H1 (cell line): ENCODE measurements at regions not wholly inside any gene's neighbourhood (a gene's known extent, or its start where the extent isn't known, plus 50 kb on each side); places are given as distances from the start of the nearest gene placed in this dataset.

Experiments
- BACH1 ChIP-seq: IDR thresholded peaks from 2 replicates; pipeline ENCODE4 v1.6.1; 2012; ENCODE audit warnings: low read length, improper control_type of control experiment
- CBX5 ChIP-seq: fragments of 300-800, 300-1000 bp; sonication (generic); IDR thresholded peaks from 2 replicates; pipeline ENCODE4 v1.7.1; 2016; ENCODE audit warnings: antibody characterized with exemption, low read length, low read depth
- CHD2 ChIP-seq: IDR thresholded peaks from 2 replicates; pipeline ENCODE4 v1.6.1; 2012; ENCODE audit warnings: low read length, improper control_type of control experiment
- SP2 ChIP-seq: IDR thresholded peaks from 2 replicates; pipeline ENCODE4 v1.6.1; 2012; ENCODE audit warnings: mild to moderate bottlenecking, low read length, inconsistent platforms
- TF ChIP-seq, protein P1 (sequence below): IDR thresholded peaks from 2 replicates; pipeline ENCODE4 v1.6.1; 2011; ENCODE audit warnings: low read length, improper control_type of control experiment

DNA sequence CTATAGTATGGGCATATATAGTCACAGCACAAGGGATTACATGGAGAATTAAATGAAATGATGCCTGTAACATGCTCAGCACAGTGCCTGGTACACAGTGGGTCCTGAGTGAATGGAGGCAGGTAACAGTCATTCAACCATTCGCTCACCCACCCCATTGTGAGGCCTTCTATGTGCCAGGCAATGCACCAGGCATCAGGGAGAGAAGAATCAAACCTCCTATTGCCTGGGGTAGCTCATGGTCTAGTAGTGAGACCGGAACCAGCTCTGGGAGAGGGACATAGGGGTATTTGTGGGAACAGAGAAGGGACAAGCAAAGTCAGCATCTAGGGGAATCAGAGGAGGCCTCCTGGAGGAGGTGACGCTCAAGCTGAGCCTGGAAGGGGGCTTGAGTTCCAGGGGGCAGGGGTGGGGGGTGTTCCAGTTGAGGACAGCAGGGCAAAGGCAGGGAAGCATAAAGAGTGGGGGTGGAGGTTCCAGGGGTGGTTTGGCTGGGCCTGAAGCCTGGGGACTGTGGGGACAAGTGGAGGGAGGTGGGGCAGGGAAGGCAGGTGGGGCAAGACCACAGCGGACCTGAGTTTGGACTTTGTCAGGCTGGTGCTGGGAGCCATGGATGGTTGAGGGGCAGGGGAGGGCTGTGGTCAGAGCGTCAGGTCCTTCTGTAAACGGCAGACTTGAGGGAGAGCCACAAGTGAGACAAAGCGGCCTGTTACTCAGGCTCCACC, 591.6 kb downstream of the PTPRU start (continued):
- TF ChIP-seq CHD2 (no peak), SP2 (no peak), CBX5 (no peak), BACH1 (no peak)
- TF ChIP-seq, protein P1, sequence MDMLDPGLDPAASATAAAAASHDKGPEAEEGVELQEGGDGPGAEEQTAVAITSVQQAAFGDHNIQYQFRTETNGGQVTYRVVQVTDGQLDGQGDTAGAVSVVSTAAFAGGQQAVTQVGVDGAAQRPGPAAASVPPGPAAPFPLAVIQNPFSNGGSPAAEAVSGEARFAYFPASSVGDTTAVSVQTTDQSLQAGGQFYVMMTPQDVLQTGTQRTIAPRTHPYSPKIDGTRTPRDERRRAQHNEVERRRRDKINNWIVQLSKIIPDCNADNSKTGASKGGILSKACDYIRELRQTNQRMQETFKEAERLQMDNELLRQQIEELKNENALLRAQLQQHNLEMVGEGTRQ = no peak
